ENCODE measurements at regions not wholly inside any gene's neighbourhood (a gene's known extent, or its start where the extent isn't known, plus 50 kb on each side); places are given as distances from the start of the nearest gene placed in this dataset.

DNA sequence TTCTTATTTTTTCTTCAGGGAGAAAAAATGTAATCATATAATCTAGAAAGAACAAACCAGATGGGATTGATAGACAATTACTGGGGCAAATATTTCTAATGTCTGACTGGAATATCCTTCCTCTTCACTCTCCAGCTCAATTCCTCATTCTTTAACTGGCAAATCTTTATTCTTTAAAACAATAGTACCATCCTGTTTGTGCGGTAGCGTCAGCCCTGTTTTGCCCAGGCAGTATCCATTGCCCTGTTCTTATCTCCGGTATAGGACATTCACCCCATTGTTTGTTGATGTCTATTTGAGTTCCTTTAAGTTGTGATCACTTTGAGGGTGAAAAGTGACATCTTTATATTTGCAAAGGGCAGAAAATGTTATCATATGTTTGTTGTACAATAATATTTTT lies 185.4 kb downstream of the POSTN start:
- TF ChIP-seq YY1 (IDR thresholded peaks at IDR 0.05; ENCODE audit: insufficient read depth, insufficient read length) (no peak), ZNF274 (IDR thresholded peaks at IDR 0.05; ENCODE audit: low read depth, low read length) (no peak)

Measured in NT2/D1 (cell line).